H9 (cell line): ENCODE measurements at regions not wholly inside any gene's neighbourhood (a gene's known extent, or its start where the extent isn't known, plus 50 kb on each side); places are given as distances from the start of the nearest gene placed in this dataset.

Experiments
- DNase-seq: peaks from one replicate; pipeline ENCODE4 v3.0.0-alpha.2; 2017
- H2AFZ ChIP-seq: one replicate; pipeline ENCODE4 v1.6.1; 2013; ENCODE audit warnings: mild to moderate bottlenecking, low read length, control low read depth, moderate library complexity
- H2AK5ac ChIP-seq: 2 replicates; pipeline ENCODE4 v1.6.1; 2013; ENCODE audit warnings: low read length, control low read depth, mixed read lengths; ENCODE audit not compliant: insufficient read length
- H2BK120ac ChIP-seq: one replicate; pipeline ENCODE4 v1.6.1; 2013; ENCODE audit warnings: low read depth, mild to moderate bottlenecking, low read length, control low read depth, inconsistent platforms; ENCODE audit not compliant: poor library complexity, severe bottlenecking
- H2BK12ac ChIP-seq: 2 replicates; pipeline ENCODE4 v1.6.1; 2013; ENCODE audit warnings: low read length, control low read depth, mixed read lengths, low read depth; ENCODE audit not compliant: insufficient read length
- H2BK15ac ChIP-seq: 2 replicates; pipeline ENCODE4 v1.6.1; 2013; ENCODE audit warnings: low read depth, low read length, control low read depth
- H2BK20ac ChIP-seq: one replicate; pipeline ENCODE4 v1.6.1; 2013; ENCODE audit warnings: low read depth, mild to moderate bottlenecking, low read length, control low read depth, inconsistent platforms; ENCODE audit not compliant: poor library complexity, severe bottlenecking
- H2BK5ac ChIP-seq: 2 replicates; pipeline ENCODE4 v1.6.1; 2013; ENCODE audit warnings: low read length, control low read depth, mixed read lengths; ENCODE audit not compliant: insufficient read length
- H3K14ac ChIP-seq: 2 replicates; pipeline ENCODE4 v1.6.1; 2013; ENCODE audit warnings: low read length, control low read depth; ENCODE audit not compliant: insufficient read depth
- H3K18ac ChIP-seq: 2 replicates; pipeline ENCODE4 v1.6.1; 2013; ENCODE audit warnings: low read depth, mild to moderate bottlenecking, mixed read lengths, low read length, control low read depth; ENCODE audit not compliant: insufficient read length
- H3K23ac ChIP-seq: 2 replicates; pipeline ENCODE4 v1.6.1; 2013; ENCODE audit warnings: low read length, control low read depth, mixed read lengths, low read depth; ENCODE audit not compliant: insufficient read length
- H3K23me2 ChIP-seq: 2 replicates; pipeline ENCODE4 v1.6.1; 2013; ENCODE audit warnings: low read depth, mild to moderate bottlenecking, mixed read lengths, low read length, control low read depth; ENCODE audit not compliant: insufficient read length, poor library complexity, severe bottlenecking
- H3K27ac ChIP-seq: 2 replicates; pipeline ENCODE4 v1.5.1; 2013; ENCODE audit warnings: low read length, control low read depth, mixed read lengths, low read depth; ENCODE audit not compliant: insufficient read length
- H3K27me3 ChIP-seq: 2 replicates; pipeline ENCODE4 v1.6.1; 2013; ENCODE audit warnings: low read length, control low read depth, inconsistent platforms; ENCODE audit not compliant: insufficient read depth
- H3K4ac ChIP-seq: 2 replicates; pipeline ENCODE4 v1.6.1; 2013; ENCODE audit warnings: low read depth, mild to moderate bottlenecking, control low read depth, inconsistent platforms, low read length, moderate library complexity
- H3K4me1 ChIP-seq: 2 replicates; pipeline ENCODE4 v1.6.1; 2013; ENCODE audit warnings: low read length, control low read depth, inconsistent platforms; ENCODE audit not compliant: insufficient read depth
- H3K4me2 ChIP-seq: 2 replicates; pipeline ENCODE4 v1.6.1; 2013; ENCODE audit warnings: low read length, control low read depth, mixed read lengths; ENCODE audit not compliant: insufficient read length, insufficient read depth
- H3K56ac ChIP-seq: 2 replicates; pipeline ENCODE4 v1.6.1; 2013; ENCODE audit warnings: low read depth, mild to moderate bottlenecking, mixed read lengths, low read length, control low read depth; ENCODE audit not compliant: insufficient read length
- H3K79me1 ChIP-seq: 2 replicates; pipeline ENCODE4 v1.6.1; 2013; ENCODE audit warnings: low read depth, mild to moderate bottlenecking, moderate library complexity, low read length, control low read depth, inconsistent platforms; ENCODE audit not compliant: insufficient read depth, poor library complexity, severe bottlenecking
- H3K79me2 ChIP-seq: 2 replicates; pipeline ENCODE4 v1.6.1; 2013; ENCODE audit warnings: low read length, control low read depth, inconsistent platforms; ENCODE audit not compliant: insufficient read depth
- H3K9ac ChIP-seq: 2 replicates; pipeline ENCODE4 v1.6.1; 2013; ENCODE audit warnings: low read length, control low read depth, mixed read lengths; ENCODE audit not compliant: insufficient read length; ENCODE audit errors: extremely low read depth
- H3K9me3 ChIP-seq: one replicate; pipeline ENCODE4 v1.6.1; 2013; ENCODE audit warnings: low read depth, low read length, inconsistent platforms; ENCODE audit not compliant: control insufficient read depth
- H3T11ph ChIP-seq: one replicate; pipeline ENCODE4 v1.6.1; 2013; ENCODE audit warnings: mild to moderate bottlenecking, low read length, control low read depth, inconsistent platforms
- H4K20me1 ChIP-seq: one replicate; pipeline ENCODE4 v1.6.1; 2013; ENCODE audit not compliant: control insufficient read depth, insufficient read length, insufficient read depth
- H4K5ac ChIP-seq: 2 replicates; pipeline ENCODE4 v1.6.1; 2013; ENCODE audit warnings: low read depth, mild to moderate bottlenecking, mixed read lengths, low read length, control low read depth; ENCODE audit not compliant: insufficient read length
- H4K8ac ChIP-seq: replicated peaks from 2 replicates; pipeline ENCODE4 v1.6.1; 2013; ENCODE audit warnings: low read length, control low read depth, mixed read lengths, low read depth; ENCODE audit not compliant: insufficient read length
- H4K91ac ChIP-seq: 2 replicates; pipeline ENCODE4 v1.6.1; 2013; ENCODE audit warnings: low read depth, mild to moderate bottlenecking, moderate library complexity, mixed read lengths, low read length, control low read depth; ENCODE audit not compliant: insufficient read length
- H3K27ac Mint-ChIP-seq, 3 experiments: 2 replicates in 2 of 3; 3 replicates in 1 of 3; pipeline ENCODE4 v1.8.0; 2020 to 2021; ENCODE audit warnings: mixed read lengths in 3 of 3, mild to moderate bottlenecking in 1 of 3, moderate library complexity in 1 of 3
- H3K27me3 Mint-ChIP-seq: 2 replicates; pipeline ENCODE4 v1.8.0; 2021; ENCODE audit warnings: low read depth, mild to moderate bottlenecking, moderate library complexity, mixed read lengths
- H3K36me3 Mint-ChIP-seq, 3 experiments: 2 replicates in 2 of 3; 3 replicates in 1 of 3; pipeline ENCODE4 v1.8.0; 2020 to 2021; ENCODE audit warnings: low read depth in 3 of 3, mixed read lengths in 3 of 3; ENCODE audit not compliant: insufficient read depth in 1 of 3
- H3K4me1 Mint-ChIP-seq, 2 experiments: 2 replicates each; pipeline ENCODE4 v1.8.0; 2020; ENCODE audit warnings: mixed read lengths in 2 of 2
- H3K4me3 Mint-ChIP-seq, 2 experiments: 2 replicates in 1 of 2; 3 replicates in 1 of 2; pipeline ENCODE4 v1.8.0; 2020 to 2021; ENCODE audit warnings: mild to moderate bottlenecking in 2 of 2, mixed read lengths in 2 of 2, moderate library complexity in 1 of 2
- H3K9me3 Mint-ChIP-seq, 2 experiments: 2 replicates in 1 of 2; 3 replicates in 1 of 2; pipeline ENCODE4 v1.8.0; 2020; ENCODE audit warnings: mild to moderate bottlenecking in 2 of 2, mixed read lengths in 2 of 2, moderate library complexity in 1 of 2
- CTCF ChIP-seq: fragments of 200-600 bp; sonication (generic); conservative IDR thresholded peaks from 3 replicates; pipeline ENCODE4 v1.8.0; 2021; ENCODE audit warnings: antibody characterized with exemption, mild to moderate bottlenecking
- WGBS: extraction: QIAGEN DNeasy Blood & Tissue Kit; methylation state at CpG from one replicate; pipeline ENCODE4 v1.1.7; 2013; ENCODE audit warnings: missing lambda C conversion rate, low lambda C conversion rate, mixed read lengths; ENCODE audit not compliant: insufficient read length; ENCODE audit errors: extremely low coverage; 5-methylcytosine and 5-hydroxymethylcytosine counted together

- Histone ChIP-seq H4K8ac (no peak overlapping the region), H3K79me2 (no peaks in the 10 kb centered on the region), H3K18ac (no peak overlapping the region), H2BK15ac (no peak overlapping the region), H3K4me1 (no peaks in the 10 kb centered on the region), H2BK20ac (no peak overlapping the region), H3K27ac (no peak overlapping the region), H3K9me3 (no peaks in the 10 kb centered on the region), H3T11ph (no peak overlapping the region), H2BK5ac (no peak overlapping the region), H4K20me1 (no peaks in the 10 kb centered on the region), H3K23me2 (no peaks in the 10 kb centered on the region), H4K5ac (no peak overlapping the region), H4K91ac (no peak overlapping the region), H3K14ac (no peak overlapping the region), H3K4ac (no peak overlapping the region), H3K79me1 (no peaks in the 10 kb centered on the region), H3K23ac (no peak overlapping the region), H3K56ac (no peak overlapping the region), H2BK12ac (no peak overlapping the region), H2AFZ (no peak overlapping the region), H3K27me3 (no peaks in the 10 kb centered on the region), H3K9ac (no peak overlapping the region), H2BK120ac (no peak overlapping the region), H2AK5ac (no peak overlapping the region), H3K4me2 (no peak overlapping the region)
- H3K4me1 Mint-ChIP-seq: peaks cover 10 to 16% of the 10 kb centered on the region in 2 experiments
- peaks cover 4 to 16% (median 6%) of the 10 kb centered on the region in 3 experiments for H3K36me3 Mint-ChIP-seq
- no peak for TF ChIP-seq CTCF
- no peak overlapping the region for H3K4me3 Mint-ChIP-seq
- DNase-seq: no peak
- H3K27ac Mint-ChIP-seq: no peak overlapping the region
- peaks cover 9% of the 10 kb centered on the region for H3K27me3 Mint-ChIP-seq
- H3K9me3 Mint-ChIP-seq: peaks cover 17 to 19% of the 10 kb centered on the region in 2 experiments
- WGBS: no CpG with 5 or more reads among the region's 7 CpGs
Observed at GRCh38 chr22:48323746-48324145, 1503.9 kb downstream of the BRD1 start.
